ENCODE measurements at regions not wholly inside any gene's neighbourhood (a gene's known extent, or its start where the extent isn't known, plus 50 kb on each side); places are given as distances from the start of the nearest gene placed in this dataset.
"Not testable (repeated sequence)": the region's sequence is repeated elsewhere in the genome, so short reads cannot be mapped to it uniquely, and the experiment has no call there.

DNA sequence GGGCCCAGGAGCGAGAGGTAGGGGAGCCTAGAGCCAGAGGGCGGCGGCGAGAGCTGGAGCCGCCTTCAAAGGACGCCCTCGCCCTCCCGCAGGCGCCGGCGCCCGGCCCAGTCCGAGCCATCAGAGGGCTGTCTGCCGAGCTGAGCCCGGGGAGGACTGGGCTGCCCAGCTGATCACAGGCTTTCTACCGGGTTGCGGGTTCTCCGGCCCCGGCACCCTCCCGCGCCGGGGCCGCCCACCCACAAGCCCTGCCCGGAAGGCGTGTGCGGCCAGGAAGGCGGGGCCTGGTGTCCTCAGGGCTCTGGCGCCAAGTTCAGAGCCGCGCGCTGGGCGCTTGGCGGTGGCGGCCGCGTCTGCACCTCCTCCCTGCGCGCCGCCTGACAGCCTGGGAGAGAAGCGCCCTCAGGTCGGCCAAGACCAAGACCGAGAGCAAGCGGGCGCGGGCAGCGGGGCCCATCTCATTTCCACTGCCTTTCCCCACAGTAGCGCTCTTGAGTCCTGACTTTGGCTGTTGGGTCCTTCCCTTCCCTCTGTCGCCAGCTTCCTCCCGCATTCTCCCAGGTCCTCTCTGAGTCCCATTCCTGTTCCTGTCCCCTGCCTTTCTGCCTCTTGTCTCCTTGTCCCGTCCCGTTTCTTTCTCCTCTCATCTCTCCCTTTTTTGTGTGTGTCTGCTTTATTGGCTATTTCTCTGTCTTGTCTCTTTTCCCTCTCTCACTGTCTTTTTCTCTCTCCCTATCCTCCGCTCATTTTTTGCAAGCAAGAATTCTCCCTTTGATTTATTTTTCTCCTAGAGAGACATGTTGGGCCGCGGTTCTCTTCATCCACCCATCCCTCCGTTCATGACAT lies 60.6 kb upstream of the MSMB start:
- peak overlapping the region in 1 of 2 donors; percentile 30 for H3K9ac ChIP-seq (ENCODE audit: insufficient read depth in 1 of 2, low read length in 2 of 2)
- no peak overlapping the region for H3K27ac ChIP-seq (ENCODE audit: low read depth in 1 of 2, low read length in 1 of 2)
- TF ChIP-seq, protein P1, sequence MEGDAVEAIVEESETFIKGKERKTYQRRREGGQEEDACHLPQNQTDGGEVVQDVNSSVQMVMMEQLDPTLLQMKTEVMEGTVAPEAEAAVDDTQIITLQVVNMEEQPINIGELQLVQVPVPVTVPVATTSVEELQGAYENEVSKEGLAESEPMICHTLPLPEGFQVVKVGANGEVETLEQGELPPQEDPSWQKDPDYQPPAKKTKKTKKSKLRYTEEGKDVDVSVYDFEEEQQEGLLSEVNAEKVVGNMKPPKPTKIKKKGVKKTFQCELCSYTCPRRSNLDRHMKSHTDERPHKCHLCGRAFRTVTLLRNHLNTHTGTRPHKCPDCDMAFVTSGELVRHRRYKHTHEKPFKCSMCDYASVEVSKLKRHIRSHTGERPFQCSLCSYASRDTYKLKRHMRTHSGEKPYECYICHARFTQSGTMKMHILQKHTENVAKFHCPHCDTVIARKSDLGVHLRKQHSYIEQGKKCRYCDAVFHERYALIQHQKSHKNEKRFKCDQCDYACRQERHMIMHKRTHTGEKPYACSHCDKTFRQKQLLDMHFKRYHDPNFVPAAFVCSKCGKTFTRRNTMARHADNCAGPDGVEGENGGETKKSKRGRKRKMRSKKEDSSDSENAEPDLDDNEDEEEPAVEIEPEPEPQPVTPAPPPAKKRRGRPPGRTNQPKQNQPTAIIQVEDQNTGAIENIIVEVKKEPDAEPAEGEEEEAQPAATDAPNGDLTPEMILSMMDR (IDR thresholded peaks at IDR 0.05; ENCODE audit: control extremely low read depth, extremely low read depth) = no peak
- peaks cover 0 to 9% (median 7%) of the 10 kb centered on the region in 5 donors for H3K4me1 ChIP-seq (ENCODE audit: control insufficient read depth in 5 of 5, insufficient read depth in 5 of 5, low read length in 5 of 5)
- H3K36me3 ChIP-seq (ENCODE audit: control insufficient read depth in 4 of 4, insufficient read depth in 4 of 4, low read length in 4 of 4) = no peaks in the 10 kb centered on the region
- no peaks in the 10 kb centered on the region for H3K9me3 ChIP-seq (ENCODE audit: control insufficient read depth in 4 of 4, insufficient read depth in 3 of 4, low read length in 3 of 4)
- peak overlapping the region; percentile 50 for H3K4me3 ChIP-seq
- ATAC-seq (ENCODE audit: insufficient read depth, low FRiP score) (peak; percentile 96), DNase-seq (peak; percentile 69 to 76 (median 73))
- WGBS, 2 donors = 3 to 6% methylated on average over 29 to 55 of the region's 55 CpGs
- H3K27me3 ChIP-seq (ENCODE audit: control insufficient read depth in 3 of 3, insufficient read depth in 3 of 3, low read length in 2 of 3) = peaks cover 0 to 8% (median 0%) of the 10 kb centered on the region in 3 donors

- not testable (repeated sequence) for DNase-seq; H3K36me3 ChIP-seq (ENCODE audit: control insufficient read depth in 4 of 4, insufficient read depth in 4 of 4, low read length in 4 of 4); H3K4me3 ChIP-seq; H3K4me1 ChIP-seq (ENCODE audit: control insufficient read depth in 5 of 5, insufficient read depth in 5 of 5, low read length in 5 of 5); H3K9me3 ChIP-seq (ENCODE audit: control insufficient read depth in 4 of 4, insufficient read depth in 3 of 4, low read length in 3 of 4); ATAC-seq (ENCODE audit: insufficient read depth, low FRiP score); H3K27ac ChIP-seq (ENCODE audit: low read depth in 1 of 2, low read length in 1 of 2); H3K27me3 ChIP-seq (ENCODE audit: control insufficient read depth in 3 of 3, insufficient read depth in 3 of 3, low read length in 2 of 3); H3K9ac ChIP-seq (ENCODE audit: insufficient read depth in 1 of 2, low read length in 2 of 2)
- 78 to 81% methylated on average over 4 of the region's 5 CpGs for WGBS, 2 donors
Measured at GRCh38 chr10:46108158-46108499, 62.1 kb upstream of the MSMB start.

DNA sequence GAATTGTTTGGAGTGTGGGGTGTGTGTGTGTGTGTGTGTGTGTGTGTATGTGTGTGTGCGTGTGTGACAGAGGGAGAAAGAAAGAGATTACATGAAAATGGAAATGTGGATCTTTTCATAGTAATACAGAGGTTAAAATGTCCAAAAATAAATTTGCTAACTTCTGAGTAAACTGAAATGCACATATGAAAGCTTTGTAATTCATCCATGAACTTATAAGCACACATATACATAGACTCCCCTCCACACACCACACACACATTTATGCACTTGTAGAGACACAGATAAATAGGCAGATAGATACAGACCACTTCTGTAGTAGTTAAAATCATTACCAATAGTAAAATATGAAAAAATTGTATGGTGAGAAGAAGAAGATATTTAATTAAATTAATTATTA lies 108.2 kb upstream of the MSMB start:
- DNase-seq; H3K27me3 ChIP-seq (ENCODE audit: control insufficient read depth in 3 of 3, insufficient read depth in 3 of 3, low read length in 2 of 3); ATAC-seq (ENCODE audit: insufficient read depth, low FRiP score); H3K36me3 ChIP-seq (ENCODE audit: control insufficient read depth in 4 of 4, insufficient read depth in 4 of 4, low read length in 4 of 4); H3K4me1 ChIP-seq (ENCODE audit: control insufficient read depth in 5 of 5, insufficient read depth in 5 of 5, low read length in 5 of 5); H3K4me3 ChIP-seq; H3K27ac ChIP-seq (ENCODE audit: low read depth in 1 of 2, low read length in 1 of 2); H3K9ac ChIP-seq (ENCODE audit: insufficient read depth in 1 of 2, low read length in 2 of 2); H3K9me3 ChIP-seq (ENCODE audit: control insufficient read depth in 4 of 4, insufficient read depth in 3 of 4, low read length in 3 of 4): not testable (repeated sequence)
- WGBS, 2 donors = 67 to 100% methylated on average over 1 of the region's 1 CpG

- not testable (repeated sequence) for H3K36me3 ChIP-seq (ENCODE audit: control insufficient read depth in 4 of 4, insufficient read depth in 4 of 4, low read length in 4 of 4); H3K27ac ChIP-seq (ENCODE audit: low read depth in 1 of 2, low read length in 1 of 2); H3K4me1 ChIP-seq (ENCODE audit: control insufficient read depth in 5 of 5, insufficient read depth in 5 of 5, low read length in 5 of 5); H3K4me3 ChIP-seq; H3K9me3 ChIP-seq (ENCODE audit: control insufficient read depth in 4 of 4, insufficient read depth in 3 of 4, low read length in 3 of 4); H3K27me3 ChIP-seq (ENCODE audit: control insufficient read depth in 3 of 3, insufficient read depth in 3 of 3, low read length in 2 of 3); DNase-seq; H3K9ac ChIP-seq (ENCODE audit: insufficient read depth in 1 of 2, low read length in 2 of 2); ATAC-seq (ENCODE audit: insufficient read depth, low FRiP score)
- 90 to 95% methylated on average over 2 of the region's 2 CpGs for whole genome bisulfite sequencing, 2 donors
Measured at GRCh38 chr10:46154683-46155082, 108.6 kb upstream of the MSMB start.

DNA sequence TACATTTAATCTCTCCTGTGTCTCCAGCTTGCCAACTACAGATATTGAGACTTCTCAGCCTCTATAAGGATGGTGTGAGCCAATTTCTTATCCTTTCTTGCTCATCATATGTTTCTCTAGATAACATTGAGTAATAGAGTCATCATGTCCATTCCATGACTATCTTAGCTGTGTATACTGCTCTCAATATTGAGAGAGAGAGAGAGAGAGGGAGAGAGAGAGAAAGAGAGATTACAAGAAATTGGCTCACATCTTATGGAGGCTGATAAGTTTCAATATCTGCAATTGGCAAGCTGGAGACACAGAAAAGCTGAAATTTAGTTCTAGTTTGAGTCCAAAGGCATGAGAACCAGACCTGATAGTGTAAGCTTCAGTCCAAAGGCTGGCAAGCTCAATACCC lies 110.8 kb upstream of the MSMB start:
- H3K27ac ChIP-seq (ENCODE audit: low read depth in 1 of 2, low read length in 1 of 2); ATAC-seq (ENCODE audit: insufficient read depth, low FRiP score); H3K9ac ChIP-seq (ENCODE audit: insufficient read depth in 1 of 2, low read length in 2 of 2); H3K9me3 ChIP-seq (ENCODE audit: control insufficient read depth in 4 of 4, insufficient read depth in 3 of 4, low read length in 3 of 4); H3K4me1 ChIP-seq (ENCODE audit: control insufficient read depth in 5 of 5, insufficient read depth in 5 of 5, low read length in 5 of 5); H3K27me3 ChIP-seq (ENCODE audit: control insufficient read depth in 3 of 3, insufficient read depth in 3 of 3, low read length in 2 of 3); DNase-seq; H3K4me3 ChIP-seq; H3K36me3 ChIP-seq (ENCODE audit: control insufficient read depth in 4 of 4, insufficient read depth in 4 of 4, low read length in 4 of 4): not testable (repeated sequence)
